Posterior cingulate gyrus (tissue), 11 donors: ENCODE measurements at regions not wholly inside any gene's neighbourhood (a gene's known extent, or its start where the extent isn't known, plus 50 kb on each side); places are given as distances from the start of the nearest gene placed in this dataset.

ENCODE experiments used
- DNase-seq, 10 donors: peaks; one replicate each; pipeline versions ENCODE4 v3.0.0 to v3.0.0-alpha.2; 2020 to 2021; ENCODE audit warnings: mixed read lengths in 3 of 10
- intact Hi-C: fragments of 100-400 bp; cut with DNase I; formaldehyde crosslinking; loops from one replicate; pipeline ENCODE4 v1.15.1; 2023

- no peak for DNase-seq
- intact Hi-C loops: no loop called here
Measured at GRCh38 chr20:58600756-58601155, 50.3 kb upstream of the STX16 start.

DNA sequence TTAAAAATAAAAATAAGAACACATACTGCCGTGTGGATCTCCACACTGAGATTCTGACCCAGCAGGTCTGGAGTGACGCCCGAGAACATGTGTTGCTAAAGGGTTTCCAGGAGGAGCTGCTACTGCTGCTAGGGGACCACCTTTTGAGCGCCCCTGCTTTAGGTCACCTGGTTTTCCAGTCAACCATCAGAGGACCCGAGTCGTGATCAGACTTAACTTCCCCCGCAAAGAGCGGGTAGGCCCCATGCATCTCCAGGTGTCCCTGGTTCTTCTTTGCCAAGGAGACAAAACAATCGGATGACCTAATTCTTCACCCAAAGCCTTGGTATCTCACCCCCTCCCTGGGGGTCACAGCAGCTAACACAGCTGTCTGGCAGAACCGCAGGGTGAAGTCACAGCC is 51.1 kb upstream of the STX16 start:
- intact Hi-C loops: no loop called here

DNA sequence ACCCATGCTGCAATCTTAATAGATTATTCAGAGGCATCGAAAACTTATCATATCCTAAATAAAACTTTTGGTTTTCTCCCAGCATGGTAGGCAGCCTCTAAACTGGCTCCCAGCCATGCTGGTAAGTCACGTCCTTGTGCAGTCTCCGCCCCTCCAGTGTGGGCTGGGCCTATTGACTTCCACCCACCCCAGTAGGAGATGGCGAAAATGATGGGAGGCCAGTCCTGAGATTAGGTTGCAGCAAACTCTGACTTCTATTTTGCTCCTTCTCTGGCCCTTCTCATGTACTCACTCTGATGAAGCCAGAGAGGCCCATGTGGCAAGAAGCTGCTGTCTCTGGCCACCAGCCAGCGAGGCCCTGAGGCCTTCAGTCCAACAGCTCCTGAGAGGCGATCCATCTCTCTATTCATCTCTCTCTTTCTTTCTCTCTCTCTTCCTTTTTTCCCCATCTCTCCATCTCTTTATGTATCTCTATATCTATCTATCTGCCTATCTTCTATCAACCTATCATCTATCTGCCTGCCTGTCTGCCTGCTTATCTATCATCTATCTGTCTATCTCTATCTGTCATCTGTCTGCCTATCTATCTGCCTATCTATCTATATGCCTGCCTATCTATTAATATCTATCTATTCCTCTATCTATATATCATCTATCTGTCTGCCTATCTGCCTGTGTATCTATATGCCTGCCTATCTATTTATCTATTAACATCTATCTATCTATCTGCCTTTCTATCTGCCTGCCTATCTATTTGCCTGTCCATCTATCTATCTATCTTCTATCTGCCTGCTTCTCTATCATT is 52.7 kb upstream of the STX16 start:
- peak in 2 of 10 donors; percentile 67 to 77 for DNase-seq
- intact Hi-C loops: no loop called here

More for the DNA sequence above, 51.1 kb upstream of the STX16 start:
- DNase-seq: peak in 2 of 10 donors; percentile 43 to 68

DNA sequence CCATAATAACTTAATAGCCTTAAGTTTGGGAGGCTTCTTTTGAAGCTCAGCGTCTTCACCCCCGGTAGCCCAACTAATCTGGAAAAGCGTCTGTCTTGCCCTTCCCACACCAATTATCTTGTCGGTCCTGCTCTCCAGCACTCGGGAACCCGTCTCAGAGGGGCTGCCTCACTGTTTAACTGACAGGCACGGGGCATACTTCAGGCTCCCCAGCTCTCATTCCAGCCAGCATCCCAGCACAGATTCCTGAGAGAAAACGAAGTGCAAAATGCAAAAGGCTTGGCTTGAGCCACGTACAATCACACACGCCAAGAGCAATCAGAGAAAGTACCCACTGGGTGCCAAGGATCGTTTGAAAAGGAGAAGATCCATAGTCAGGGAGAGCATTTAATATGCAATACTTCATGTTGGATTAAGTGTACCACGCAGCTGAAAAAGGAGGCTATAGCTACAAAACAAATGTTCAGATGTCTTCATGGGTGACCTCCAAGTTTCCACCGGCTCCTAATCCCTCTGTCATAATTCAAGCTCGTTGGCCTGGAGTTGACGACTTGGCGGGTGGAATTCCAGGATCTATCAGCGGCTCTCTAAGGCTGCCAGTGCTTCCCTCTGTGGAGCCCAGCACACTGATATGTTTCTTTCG is 53.7 kb upstream of the STX16 start:
- peak in 1 of 10 donors; percentile 22 for DNase-seq

GRCh38 chr20:58596750-58597248 is 54.3 kb upstream of the STX16 start:
- peak in 5 of 10 donors; percentile 7 to 88 (median 44) for DNase-seq

More for the DNA sequence above, 53.7 kb upstream of the STX16 start:
- intact Hi-C loops: no loop called here

DNA sequence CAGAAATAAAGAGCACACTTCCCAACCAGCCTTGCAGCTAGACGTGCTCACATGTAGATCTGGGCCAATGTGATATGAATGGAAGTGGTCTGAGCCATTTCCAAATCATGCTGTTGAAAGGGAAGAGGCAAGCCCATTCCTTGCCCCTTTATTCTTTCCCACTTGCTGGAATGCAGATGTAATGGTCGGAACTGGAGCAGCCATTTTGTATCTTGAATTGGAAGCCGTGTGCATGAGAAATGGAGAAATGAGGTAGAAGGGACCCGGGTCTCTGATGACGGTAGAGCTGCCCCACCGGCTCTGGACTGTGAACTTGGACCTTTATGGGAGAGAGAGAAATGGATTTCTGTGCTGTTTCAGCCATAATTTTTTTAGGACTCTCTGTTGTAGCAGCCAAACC is 54.8 kb upstream of the STX16 start:
- DNase-seq: no peak
- intact Hi-C loops: no loop called here

More at GRCh38 chr20:58596750-58597248, 54.3 kb upstream of the STX16 start:
- intact Hi-C loops: no loop called here

GRCh38 chr20:58595167-58595566 is 55.9 kb upstream of the STX16 start:
- no peak for DNase-seq
- intact Hi-C loops: no loop called here

DNA sequence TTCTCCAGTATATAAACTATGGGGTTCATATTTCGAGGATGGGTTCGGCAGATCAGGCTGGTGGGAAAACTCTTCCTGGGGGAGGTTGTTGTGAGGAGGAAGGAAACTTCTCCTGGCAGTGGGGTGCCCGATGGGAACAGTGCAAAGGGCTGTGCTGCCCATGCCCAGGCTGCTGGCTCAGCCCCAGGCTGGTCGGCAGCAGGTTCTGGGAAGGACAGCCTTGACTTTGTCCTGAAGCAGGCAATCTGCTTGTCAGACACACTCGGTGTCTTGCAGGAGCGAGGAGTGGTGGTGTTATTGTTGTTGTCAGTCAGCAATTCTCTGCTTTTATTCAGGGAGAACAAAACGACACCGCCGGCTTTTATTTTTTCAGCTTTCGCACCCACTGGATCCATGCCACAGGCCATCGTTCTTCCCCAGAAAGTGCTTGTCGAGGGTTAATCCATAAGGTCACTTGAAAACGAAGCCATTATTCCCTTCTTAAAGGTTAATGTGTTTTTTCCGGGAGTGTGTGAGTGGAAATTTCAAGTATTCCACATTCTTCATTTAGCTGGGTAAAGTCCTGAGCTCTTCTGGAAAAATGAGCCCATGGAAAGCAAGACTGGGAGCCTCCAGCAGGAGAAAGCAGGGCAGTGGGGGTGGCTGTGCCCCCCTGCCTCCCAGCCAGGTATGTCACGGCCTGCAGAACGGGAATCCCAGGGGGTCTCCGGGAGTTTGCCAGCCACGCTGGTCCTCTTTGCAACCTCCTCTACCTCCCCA is 57.0 kb upstream of the STX16 start:
- intact Hi-C loops: no loop called here

DNA sequence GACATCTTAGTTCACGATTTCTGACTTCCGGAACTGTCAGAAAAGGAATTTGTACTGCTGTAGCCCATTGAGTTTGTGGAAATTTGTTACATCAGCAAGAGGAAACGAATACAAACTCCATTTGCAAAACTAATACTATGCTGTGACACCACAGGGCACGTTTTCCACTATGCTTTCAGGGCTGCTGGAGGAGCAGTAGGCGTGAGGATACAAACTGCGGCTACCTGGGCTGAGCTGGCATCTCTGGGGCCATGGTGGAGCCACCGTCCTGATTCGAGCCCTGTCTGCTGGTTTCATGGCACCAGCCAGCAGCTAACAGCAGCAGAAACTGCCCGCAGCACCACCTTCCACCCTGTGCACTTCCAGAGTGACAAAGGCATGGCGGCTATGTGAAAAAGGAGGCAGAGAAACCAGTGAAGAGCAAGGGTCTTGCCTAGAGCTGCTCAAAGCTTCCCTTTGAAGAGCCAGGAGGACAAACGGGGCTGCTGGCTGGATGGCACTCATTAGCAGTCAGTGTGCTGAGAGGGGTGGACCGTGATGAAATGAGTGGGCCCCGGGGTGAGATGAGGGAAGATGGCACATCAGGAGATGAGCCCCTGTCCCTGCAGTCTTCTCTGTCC is 58.9 kb upstream of the STX16 start:
- intact Hi-C loops: no loop called here
- peak in 2 of 10 donors; percentile 56 to 66 for DNase-seq

More for the DNA sequence above, 57.0 kb upstream of the STX16 start:
- peak in 2 of 10 donors; percentile 71 to 83 for DNase-seq

GRCh38 chr20:58590679-58591473 is 60.2 kb upstream of the STX16 start:
- intact Hi-C loops: no loop called here
- DNase-seq: peak in 1 of 10 donors; percentile 42

DNA sequence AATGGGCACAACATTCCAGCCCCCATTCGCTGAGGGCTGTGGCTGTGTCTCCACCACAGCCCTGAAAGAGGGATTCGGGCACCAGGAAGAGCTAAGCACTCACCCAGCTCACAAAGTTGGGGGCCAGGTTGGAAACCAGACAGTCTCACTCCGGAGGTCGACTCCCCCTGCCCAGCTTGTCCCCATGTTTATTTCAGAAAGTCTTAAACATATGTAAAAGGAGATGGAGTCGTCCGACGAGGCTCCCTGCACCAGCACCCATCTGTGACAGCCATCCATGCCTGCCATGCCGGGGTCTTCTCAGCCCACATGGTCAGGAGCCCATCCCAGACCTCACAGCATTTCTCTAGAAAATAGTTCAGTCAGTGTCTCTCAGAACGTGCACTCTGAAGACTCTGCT is 63.6 kb upstream of the STX16 start:
- intact Hi-C loops: no loop called here
- DNase-seq: peak in 1 of 10 donors; percentile 41

DNA sequence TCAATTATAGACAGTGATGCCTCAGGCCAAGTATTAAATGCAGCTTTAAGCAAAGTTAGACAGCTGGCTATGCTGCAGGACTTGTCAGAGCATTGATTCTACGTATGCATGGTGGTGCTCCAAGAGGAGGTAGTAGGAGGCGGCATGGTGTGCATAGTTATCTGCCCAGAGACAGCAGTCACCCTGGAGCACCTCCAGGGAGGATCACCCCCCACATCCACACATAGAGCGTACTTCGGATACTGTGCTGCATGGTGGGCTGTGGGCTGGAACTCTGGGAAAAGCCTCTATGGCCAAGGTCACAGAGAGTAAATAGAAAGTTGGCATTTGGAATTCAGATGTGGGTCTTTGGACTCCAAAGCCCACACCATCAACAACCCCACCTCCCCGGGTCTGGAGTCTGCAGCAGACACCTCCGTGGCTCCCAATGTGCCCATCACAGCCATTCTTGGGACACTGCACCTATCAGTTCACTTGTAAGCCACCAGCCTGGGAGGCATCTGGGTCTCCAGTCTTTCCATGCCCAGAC is 64.5 kb upstream of the STX16 start:
- peak in 1 of 10 donors; percentile 44 for DNase-seq
- intact Hi-C loops: no loop called here

- intact Hi-C loops: no loop called here
- no peak for DNase-seq
Measured at GRCh38 chr20:58585753-58586540, 65.1 kb upstream of the STX16 start.

DNA sequence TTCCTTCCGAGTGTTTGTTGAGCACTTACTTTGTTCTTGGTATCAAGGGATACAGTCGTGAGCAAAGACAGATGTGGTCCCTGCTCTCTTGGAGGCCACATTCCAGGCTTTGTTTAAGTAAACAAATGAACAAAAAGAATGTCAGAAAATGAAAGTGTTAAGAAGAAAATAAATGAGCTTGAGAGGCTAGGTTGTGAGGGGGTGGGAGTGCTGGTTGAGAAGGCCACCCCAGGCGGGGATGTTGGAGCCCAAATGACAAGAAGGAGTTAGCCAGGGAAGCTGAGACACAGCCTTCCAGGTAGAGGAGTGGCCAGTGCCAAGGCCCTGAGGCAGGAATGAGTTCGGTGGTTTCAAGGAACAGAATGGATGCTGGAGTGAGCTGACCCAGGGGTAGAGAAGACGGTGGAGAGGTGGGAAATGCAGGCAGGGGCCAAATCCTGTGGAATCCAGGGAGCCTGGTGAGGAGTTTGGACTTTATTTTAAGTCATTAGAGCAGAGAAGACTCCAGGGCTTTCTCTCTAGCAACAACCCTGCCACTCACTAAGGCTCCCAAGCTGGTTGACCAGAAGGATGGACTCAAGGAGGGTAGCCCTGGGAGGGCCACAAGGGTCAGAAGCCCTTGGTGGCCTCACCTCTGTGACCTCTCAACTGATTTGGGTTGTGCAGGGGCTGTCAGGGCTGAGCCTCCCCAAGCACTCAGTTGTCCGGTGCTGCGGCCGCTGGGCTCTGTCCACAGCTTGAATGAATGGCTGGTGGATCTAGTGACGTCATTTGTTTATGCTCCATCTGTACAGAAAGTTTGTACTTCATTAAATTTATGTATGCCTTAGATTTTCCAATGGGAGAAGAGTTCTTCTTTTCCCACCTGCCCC is 66.0 kb upstream of the STX16 start:
- intact Hi-C loops: no loop called here
- peak in 1 of 10 donors; percentile 24 for DNase-seq

DNA sequence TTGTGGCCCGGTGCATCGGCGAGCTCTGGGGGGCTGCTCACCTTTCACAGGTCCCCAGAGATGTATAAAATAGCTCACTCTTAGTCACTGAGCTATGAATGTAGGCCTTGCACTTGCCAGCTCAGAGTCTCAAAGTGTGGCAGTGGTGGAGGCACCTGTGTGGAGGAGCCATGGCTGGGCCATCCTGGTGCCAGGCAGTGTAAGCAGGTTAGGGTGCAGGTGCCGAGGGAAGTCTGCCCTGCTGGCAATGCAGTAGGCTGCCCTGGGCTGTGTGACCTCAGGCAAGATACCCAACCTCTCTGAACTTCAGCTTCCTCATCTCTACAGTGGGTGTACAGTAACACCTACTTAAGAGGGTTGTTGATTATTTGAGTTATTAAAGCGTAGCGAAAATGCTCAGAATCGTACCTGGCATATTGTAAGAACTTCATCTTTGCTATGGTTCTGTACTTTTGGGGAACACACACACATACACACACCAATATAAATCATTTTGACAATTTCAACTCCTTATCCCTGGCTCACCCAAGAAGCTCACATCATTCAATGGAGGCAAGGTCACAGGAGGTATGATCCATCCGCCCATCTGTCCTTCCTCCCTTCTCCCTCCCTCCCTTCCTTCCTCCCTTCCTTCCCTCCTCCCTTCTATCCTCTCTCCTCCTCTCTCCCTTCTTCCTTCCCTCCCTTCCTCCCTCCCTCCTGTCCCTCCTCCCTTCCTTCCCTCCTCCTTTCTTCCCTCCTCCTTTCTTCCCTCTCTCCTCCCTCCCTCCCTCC is 66.8 kb upstream of the STX16 start:
- peak in 1 of 10 donors; percentile 67 for DNase-seq
- intact Hi-C loops: no loop called here

- peak in 1 of 10 donors; percentile 46 for DNase-seq
- intact Hi-C loops: no loop called here
Measured at GRCh38 chr20:58583586-58583985, 67.5 kb upstream of the STX16 start.

- intact Hi-C loops: no loop called here
- DNase-seq: peak in 1 of 10 donors; percentile 34
Measured at GRCh38 chr20:58583176-58583575, 67.9 kb upstream of the STX16 start.
